Vagina (tissue), 2 donors: ENCODE measurements at regions not wholly inside any gene's neighbourhood (a gene's known extent, or its start where the extent isn't known, plus 50 kb on each side); places are given as distances from the start of the nearest gene placed in this dataset.

Experiments
- POLR2A ChIP-seq, 2 donors: fragments of 450-650 bp; IDR thresholded peaks; one replicate each; pipeline ENCODE4 v1.6.1; 2017; ENCODE audit warnings: antibody characterized with exemption in 2 of 2, mild to moderate bottlenecking in 2 of 2, moderate library complexity in 2 of 2
- POLR2AphosphoS5 ChIP-seq, 2 donors: sonication (generic); formaldehyde crosslinking; IDR thresholded peaks; one replicate each; pipeline ENCODE4 v1.9.0; 2017; ENCODE audit warnings: antibody characterized with exemption in 2 of 2, mild to moderate bottlenecking in 2 of 2, low read depth in 1 of 2; ENCODE audit not compliant: insufficient read depth in 1 of 2
- TF ChIP-seq, protein P1 (sequence below), 3 experiments: fragments of 450-650 bp in 2 of 3; fragments of 200-600 bp in 1 of 3; sonication (generic) in 1 of 3; IDR thresholded peaks; one replicate each; pipeline ENCODE4 v1.5.1; 2017 to 2019; ENCODE audit warnings: antibody characterized with exemption in 3 of 3, mild to moderate bottlenecking in 2 of 3, moderate library complexity in 2 of 3

DNA sequence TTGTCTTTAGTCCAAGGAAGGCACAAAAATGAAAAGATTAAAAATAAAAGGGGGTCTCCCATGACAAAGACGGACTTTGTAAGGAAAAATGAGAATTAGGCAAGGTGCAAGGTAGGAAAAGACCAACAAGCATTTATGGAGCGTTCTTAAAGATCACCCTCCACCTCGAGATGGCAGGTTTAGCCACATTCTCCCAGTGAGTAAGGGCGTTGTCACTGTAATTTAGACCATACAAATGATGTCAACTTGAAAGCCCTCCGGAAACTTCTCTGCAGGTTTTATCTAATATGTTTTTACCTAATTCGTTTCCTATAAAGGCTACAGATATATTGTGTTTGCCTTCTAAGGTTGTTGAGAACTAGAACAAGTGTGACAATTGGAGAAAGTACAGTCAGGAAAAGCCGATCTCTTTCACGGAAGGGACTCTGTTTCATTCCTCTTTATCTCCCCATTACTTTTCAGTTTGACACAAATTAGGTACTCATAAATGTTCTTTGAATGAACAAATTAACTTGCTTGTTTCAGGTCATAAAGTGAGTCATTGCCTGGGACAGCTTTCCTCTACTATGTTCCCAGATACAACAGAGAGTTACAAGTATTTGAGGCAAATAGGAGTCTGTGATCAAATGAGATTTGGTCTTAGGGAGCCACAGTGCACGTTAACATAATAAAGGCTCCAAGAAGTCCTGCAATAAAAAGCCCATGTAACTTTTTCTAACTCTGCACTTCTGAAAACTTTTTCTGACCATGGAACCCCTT lies 102.6 kb upstream of the HABP2 start:
- TF ChIP-seq, protein P1, sequence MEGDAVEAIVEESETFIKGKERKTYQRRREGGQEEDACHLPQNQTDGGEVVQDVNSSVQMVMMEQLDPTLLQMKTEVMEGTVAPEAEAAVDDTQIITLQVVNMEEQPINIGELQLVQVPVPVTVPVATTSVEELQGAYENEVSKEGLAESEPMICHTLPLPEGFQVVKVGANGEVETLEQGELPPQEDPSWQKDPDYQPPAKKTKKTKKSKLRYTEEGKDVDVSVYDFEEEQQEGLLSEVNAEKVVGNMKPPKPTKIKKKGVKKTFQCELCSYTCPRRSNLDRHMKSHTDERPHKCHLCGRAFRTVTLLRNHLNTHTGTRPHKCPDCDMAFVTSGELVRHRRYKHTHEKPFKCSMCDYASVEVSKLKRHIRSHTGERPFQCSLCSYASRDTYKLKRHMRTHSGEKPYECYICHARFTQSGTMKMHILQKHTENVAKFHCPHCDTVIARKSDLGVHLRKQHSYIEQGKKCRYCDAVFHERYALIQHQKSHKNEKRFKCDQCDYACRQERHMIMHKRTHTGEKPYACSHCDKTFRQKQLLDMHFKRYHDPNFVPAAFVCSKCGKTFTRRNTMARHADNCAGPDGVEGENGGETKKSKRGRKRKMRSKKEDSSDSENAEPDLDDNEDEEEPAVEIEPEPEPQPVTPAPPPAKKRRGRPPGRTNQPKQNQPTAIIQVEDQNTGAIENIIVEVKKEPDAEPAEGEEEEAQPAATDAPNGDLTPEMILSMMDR (IDR thresholded peaks at IDR 0.05) = no peak
- TF ChIP-seq POLR2A (IDR thresholded peaks at IDR 0.05) = no peak
- TF ChIP-seq POLR2AphosphoS5 (IDR thresholded peaks at IDR 0.05; ENCODE audit: insufficient read depth in 1 of 2, low read depth in 1 of 2) = no peak
